Upper lobe of left lung (tissue), 4 donors: ENCODE measurements at regions not wholly inside any gene's neighbourhood (a gene's known extent, or its start where the extent isn't known, plus 50 kb on each side); places are given as distances from the start of the nearest gene placed in this dataset.

Experiments
- CTCF ChIP-seq, 6 experiments: fragments of 450-650 bp in 4 of 6; fragments of 200-600 bp in 2 of 6; sonication (generic) in 2 of 6; IDR thresholded peaks; one replicate each; pipeline ENCODE4 v1.5.1; 2016 to 2019; ENCODE audit warnings: antibody characterized with exemption in 6 of 6
- EP300 ChIP-seq, 4 donors: sonication (generic); formaldehyde crosslinking; IDR thresholded peaks; one replicate each; pipeline ENCODE4 v1.5.1; 2017; ENCODE audit warnings: antibody characterized with exemption in 4 of 4, control low read depth in 2 of 4
- POLR2A ChIP-seq, 4 donors: fragments of 450-650 bp; IDR thresholded peaks; one replicate each; pipeline ENCODE4 v1.5.1; 2016 to 2017; ENCODE audit warnings: antibody characterized with exemption in 4 of 4, mild to moderate bottlenecking in 2 of 4
- POLR2AphosphoS5 ChIP-seq, 2 donors: sonication (generic); formaldehyde crosslinking; IDR thresholded peaks; one replicate each; pipeline ENCODE4 v1.5.1; 2017; ENCODE audit warnings: antibody characterized with exemption in 2 of 2

DNA sequence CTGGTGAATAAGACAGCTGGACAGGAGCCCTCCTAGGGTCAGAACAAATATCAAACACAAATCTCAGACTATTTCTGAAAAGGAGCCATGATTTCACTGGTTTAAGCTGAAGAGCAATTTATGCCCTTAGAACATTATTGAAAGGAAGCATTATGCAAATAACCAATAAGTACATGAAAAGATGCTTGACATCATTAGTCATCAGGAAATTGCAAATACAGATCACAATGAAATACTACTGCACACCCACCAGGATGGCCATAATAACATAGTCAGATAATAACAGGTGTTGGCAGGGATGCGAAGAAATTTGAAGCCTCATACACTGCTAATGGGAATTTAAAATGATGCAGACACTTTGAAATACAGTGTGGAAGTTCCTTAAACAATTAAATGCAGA, 176.4 kb upstream of the RAB6C start:
- TF ChIP-seq POLR2A (IDR thresholded peaks at IDR 0.05) (no peak), CTCF (IDR thresholded peaks at IDR 0.05) (no peak), POLR2AphosphoS5 (IDR thresholded peaks at IDR 0.05) (no peak), EP300 (IDR thresholded peaks at IDR 0.05) (no peak)
